ENCODE measurements at regions not wholly inside any gene's neighbourhood (a gene's known extent, or its start where the extent isn't known, plus 50 kb on each side); places are given as distances from the start of the nearest gene placed in this dataset.

GRCh38 chr5:174167080-174167910 lies 121.8 kb downstream of the NSG2 start:
- TF ChIP-seq CTCF (IDR thresholded peaks at IDR 0.05; ENCODE audit: insufficient read depth, low read length) (no peak), REST (IDR thresholded peaks at IDR 0.05; ENCODE audit: insufficient replicate concordance, low read depth) (no peak), POLR2AphosphoS5 (IDR thresholded peaks at IDR 0.05; ENCODE audit: low read depth) (no peak)
